NOMO-1 treated with DMSO at 0.1 percent for 48 hours (cell line): ENCODE measurements at regions not wholly inside any gene's neighbourhood (a gene's known extent, or its start where the extent isn't known, plus 50 kb on each side); places are given as distances from the start of the nearest gene placed in this dataset.
A peak's percentile ranks its signal among the peaks of the same experiment; 100 is the strongest.

Source experiments
- DNase-seq: peaks from one replicate; lab custom pipeline; 2025; ENCODE audit not compliant: unreplicated experiment; lab: John Stamatoyannopoulos, UW

- no peak for DNase-seq
Observed at GRCh38 chr5:173762930-173763329, 125.2 kb upstream of the CPEB4 start.

GRCh38 chr5:173763410-173763809, 124.7 kb upstream of the CPEB4 start:
- DNase-seq, result no peak

DNA sequence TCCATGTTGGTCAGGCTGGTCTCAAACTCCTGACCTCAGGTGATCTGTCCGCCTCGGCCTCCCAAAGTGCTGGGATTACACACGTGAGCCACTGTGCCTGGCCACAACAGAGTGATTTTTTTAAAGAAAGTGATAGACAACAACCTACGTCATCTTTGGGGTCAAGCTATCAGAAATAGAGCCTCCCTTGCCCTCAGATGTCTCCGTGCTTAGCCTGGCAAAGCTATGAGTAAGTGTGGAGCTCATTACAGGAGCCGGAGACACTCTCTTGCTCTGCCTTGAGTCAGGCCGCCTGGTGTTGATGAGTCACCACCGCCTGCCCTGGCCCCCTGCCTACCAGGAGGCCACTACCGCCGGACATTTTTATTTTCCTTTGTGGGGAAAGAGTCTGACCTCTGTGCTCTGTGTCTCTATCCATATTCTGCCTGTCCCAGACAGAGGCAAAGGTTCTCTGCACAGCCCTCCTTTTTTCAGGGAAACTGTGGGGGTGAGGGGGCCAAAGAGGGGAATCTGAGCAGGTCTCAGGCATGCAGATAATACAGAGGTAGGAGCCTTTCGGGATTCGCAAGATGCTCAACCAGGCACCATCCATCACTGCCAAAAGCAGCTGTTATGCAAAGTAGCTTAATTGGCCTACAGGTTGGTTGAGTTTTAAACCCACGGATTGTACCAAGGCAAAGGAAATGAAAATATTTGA, 123.7 kb upstream of the CPEB4 start:
- peak; percentile 74 for DNase-seq

DNA sequence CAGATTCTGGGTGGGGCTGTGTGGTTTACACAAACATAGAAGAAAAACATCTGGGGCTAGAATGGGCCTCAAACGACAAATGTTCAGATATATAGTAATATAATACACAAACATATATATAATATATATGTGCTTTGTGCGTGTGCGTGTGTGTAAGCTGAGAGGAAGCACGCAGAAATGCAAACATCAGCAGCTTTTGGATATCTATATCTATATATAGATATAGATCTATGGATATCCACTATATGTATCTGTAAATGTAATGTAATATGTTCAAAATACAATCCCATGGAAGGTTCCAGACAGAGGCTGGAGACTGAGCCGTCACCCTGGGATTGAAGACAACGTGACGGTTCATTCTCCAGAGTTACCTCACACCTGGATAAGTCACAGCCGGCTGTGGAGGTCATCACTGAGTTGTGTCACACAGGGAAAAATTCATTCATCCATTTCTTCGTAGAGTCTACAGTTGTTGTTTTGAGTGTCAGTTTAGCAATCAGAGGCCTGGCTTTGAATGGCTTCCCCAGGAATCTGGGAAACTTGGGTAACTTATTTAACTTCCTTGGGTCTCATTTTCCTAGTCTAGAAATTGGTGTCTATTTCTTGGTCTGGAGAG, 123.0 kb upstream of the CPEB4 start:
- DNase-seq, result no peak

DNA sequence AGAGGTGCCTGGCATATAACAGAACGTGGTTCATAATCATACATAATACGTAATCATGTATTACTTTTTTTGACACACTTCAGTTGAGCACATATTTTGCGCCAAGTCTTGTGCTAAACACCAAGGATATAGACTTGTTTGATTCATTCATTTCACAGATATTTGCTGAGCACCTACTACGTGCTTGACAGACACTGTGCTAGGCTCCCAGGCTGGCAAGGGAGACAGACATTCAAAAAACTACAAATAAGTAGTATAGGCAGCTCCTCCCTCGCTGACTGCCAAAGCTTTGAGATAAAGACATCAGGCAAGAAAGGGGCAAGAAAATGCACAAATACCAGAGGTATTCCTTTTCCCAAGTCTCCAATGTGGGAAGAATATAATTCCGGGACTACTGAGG, 122.5 kb upstream of the CPEB4 start:
- no peak for DNase-seq

DNA sequence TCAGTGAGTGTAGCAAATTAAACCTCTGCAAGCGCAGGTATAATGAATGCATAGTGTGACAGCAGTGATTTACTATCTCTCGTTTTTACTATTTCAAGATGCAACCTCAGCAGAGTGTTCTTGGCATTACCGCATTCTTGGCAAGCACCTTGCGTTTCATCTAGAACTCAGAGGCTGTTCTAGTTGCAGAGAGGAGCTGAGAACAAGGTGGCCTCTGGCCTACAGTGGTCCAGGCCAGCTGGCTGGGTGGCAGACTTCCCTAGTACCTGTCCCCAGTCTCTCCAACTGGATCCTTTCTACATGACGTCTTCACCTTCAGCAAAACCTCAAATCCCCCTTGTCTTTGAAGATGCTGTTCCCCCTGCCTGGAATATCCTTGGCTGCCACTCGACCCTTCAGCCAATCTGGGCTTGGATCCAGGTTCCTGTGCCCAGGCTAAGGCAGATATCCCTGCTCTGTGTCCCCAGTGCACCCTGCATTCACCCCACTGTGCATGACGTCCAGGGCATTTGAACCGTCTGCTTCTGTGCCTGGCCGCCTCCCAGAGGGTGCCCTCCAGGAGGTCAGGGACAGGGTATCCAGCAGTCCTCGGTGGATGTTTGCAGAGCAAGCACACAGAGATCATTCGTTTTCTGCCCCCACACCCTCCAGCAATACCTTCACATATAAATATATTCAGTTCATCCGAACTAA, 120.4 kb upstream of the CPEB4 start:
- DNase-seq, result no peak

DNA sequence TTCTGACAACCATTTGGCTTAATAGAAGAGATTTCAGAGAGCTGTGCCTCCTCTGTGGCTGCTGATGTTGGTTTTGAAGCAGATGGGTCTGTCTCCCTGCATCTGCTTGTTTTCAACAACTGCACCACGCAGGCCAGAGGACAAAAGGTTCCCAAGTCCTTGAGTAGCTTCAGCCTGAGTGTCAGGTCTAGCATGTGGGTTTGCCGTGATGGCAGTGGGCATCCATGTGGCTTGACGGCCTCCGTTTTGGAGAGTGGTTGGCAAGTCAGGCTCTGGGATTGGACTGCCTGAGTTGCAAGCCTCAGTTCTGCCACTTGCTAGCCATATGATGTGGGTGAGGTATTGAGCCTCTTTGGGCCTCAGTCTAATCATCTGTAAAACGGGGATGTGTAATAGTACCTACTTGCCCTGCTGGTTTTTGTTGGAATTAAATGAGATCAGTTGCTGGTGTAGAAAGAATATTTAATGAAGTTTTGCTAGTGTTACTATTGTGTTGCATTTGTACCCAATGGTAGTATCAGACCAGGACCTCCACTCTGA, 119.8 kb upstream of the CPEB4 start:
- no peak for DNase-seq

DNA sequence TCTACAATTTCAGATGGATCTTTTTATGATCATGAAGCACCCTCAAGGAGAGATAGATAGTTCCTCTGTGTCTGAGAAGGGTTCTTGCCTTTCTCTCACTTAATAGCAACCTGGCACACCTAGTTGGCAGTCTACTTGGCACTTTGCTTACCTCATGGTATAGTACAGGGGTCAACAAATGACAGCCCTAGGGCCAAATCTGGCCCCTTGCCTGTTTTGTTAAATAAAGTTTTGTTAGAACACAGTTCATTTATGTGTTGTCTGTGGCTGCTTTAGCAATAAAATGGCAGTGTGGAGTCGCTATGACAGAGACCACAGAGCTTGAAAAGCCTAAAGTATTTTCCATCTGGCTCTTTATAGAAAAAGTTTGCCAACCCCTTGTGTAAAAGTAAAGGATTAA, 119.3 kb upstream of the CPEB4 start:
- no peak for DNase-seq

DNA sequence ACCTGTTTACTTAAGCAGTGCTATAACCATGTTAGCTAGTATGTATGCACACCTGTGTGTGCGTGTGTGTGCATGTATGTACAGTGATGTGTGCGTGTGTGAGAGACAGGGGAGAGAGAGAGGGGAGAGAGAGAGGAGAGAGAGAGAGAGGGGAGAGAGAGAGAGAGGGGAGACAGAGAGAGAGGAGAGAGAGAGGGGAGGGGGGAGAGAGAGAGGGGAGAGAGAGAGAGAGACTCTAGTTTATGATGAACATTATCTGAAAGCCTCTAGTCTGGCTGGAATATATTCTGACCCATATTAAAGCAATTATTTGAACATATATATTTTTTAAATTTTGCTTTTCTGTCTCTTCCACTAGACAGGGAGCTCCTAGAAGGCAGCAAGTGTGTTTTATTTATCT, 117.5 kb upstream of the CPEB4 start:
- no peak for DNase-seq

DNA sequence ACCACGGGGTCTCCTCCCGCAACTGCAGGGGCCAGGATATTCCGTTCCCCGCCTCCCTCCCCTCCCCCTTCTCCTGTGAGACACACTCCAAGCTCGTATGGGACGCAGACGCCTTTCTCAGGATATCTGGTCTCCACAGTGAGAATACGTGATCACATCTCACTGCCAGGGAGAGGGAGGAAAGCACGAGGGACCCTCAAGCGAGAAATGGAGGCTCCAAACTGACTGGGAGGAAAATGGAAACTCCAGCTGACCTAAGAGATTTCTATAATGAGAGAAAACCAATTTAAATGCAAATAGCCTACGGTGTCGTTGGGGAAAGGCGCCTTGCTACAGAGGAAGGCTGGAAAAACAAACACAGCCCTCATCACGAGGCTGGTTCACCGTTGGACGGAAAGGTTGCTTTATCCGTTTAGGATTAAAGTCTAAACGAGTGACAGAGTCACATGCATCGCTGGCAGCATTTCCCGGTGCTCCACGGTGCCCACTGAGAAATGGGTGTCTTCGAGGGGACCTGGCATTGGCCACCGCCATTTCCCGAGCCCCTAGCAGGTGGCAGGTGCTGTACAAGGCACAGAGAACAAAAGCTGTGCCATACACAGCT, 116.9 kb upstream of the CPEB4 start:
- no peak for DNase-seq

- DNase-seq, result no peak
Observed at GRCh38 chr5:173771725-173772383, 116.3 kb upstream of the CPEB4 start.

GRCh38 chr5:173772384-173773059, 115.6 kb upstream of the CPEB4 start:
- peak; percentile 40 for DNase-seq

- DNase-seq, result no peak
Observed at GRCh38 chr5:173774271-173774761, 113.8 kb upstream of the CPEB4 start.

DNA sequence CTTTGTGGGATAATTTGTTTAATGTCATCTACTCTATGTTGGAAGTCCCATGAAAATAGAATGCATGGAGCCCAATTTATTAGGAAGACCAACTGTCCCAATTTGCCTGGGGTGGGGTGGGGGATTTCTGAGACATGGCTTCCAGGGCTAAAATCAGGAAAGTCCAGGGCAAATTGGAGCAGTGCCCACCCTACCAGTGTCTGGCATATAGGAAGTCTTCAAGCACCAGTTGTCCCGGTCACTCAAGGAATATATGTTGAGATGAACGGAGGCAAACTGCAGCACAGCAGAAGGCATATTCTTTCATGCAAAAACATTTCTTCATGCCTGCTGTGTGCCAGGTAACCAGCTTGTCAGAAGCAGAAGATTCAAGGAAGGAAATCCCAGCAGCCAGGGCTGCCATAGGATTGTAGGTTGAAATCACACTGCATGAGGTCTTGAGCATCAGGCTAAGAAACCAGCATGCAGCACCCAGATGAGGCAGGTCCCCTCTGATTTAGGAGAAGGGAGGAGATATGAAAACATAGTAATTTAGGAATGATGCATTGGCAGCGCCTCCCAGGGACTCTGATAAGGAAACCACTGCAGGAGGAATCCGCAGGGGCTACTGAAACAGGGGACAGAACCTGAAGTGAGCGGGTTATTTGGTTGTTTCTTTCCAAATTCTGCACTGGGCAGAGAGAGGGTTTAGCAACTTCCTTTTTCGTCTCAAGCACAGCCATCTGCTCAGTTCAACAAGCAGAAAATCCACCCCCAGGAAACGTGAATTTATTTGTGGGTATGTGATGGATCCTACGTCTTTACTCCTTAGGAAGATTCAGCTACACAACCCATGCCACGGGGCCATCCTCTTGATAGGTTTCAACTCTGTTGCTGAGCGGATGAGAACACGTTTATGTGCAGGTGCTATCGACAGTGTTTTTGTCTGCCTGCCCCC, 112.6 kb upstream of the CPEB4 start:
- peak; percentile 55 for DNase-seq

DNA sequence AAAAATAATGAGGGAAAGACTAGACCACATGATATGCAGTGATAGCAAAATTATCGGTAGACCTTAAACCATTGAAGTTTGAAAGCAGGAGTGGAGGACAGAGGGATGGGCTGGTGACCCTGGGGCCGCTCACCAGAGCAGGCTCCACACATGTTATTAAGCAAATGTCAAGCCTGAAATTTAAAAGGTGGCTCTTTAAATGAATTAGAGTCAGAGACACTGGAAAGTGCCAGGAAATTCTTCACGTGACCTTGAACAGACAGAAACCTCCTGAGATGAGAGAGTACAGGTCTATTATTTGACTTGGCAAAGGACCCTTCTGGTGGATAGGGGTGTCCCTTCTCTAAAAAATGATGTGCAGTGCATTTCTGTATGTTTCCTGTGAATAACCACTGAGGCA, 111.0 kb upstream of the CPEB4 start:
- no peak for DNase-seq

DNA sequence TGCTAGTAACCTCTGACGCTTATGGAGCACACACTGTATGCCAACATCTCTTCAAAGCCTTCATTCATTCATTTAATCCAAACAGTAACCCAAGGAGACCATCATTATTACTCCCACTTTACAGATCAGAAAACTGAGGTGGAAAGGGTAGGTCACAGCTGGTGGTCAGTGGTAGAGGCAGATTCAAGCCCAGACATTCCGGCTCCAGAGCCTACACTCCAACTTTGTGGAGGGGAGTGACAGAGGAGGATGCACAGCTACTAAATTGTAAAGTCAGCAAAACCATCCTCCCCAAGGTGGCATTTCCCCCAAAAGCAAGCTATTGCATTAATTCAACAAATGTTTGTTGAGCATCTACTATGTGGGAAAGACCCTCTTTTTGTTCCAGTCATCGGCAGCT, 110.5 kb upstream of the CPEB4 start:
- DNase-seq, result no peak

GRCh38 chr5:173778152-173778782, 109.9 kb upstream of the CPEB4 start:
- peak; percentile 49 for DNase-seq

DNA sequence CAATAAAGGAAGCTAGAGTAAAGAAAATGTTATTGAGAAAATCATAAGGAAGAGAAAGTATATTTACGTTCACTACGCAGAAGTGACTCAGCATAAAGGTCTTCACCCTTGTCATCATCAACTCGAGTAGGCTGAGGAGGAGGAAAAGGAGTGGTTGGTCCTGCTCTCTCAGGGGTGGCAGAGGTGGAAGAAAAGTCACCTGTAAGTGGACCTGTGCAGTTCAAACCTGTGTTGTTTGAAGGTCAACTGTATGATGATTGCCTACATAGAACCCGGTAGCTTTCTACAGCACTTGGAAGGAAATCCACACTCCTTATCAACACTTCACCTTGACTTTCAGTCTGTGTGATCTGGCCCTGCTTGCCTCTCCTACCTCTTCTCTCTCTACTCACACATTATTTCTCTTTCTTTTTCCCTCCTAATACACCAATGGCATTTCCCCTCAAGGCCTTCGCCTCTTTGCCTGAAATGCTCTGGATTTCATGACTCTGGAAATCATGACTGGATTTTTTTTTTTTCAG, 109.3 kb upstream of the CPEB4 start:
- peak; percentile 56 for DNase-seq
